DMS 273 (cell line): ENCODE measurements at regions not wholly inside any gene's neighbourhood (a gene's known extent, or its start where the extent isn't known, plus 50 kb on each side); places are given as distances from the start of the nearest gene placed in this dataset.
"Not testable (repeated sequence)": the region's sequence is repeated elsewhere in the genome, so short reads cannot be mapped to it uniquely, and the experiment has no call there.

ENCODE experiments used
- DNase-seq: peaks from one replicate; lab custom pipeline; 2025; ENCODE audit not compliant: unreplicated experiment; lab: John Stamatoyannopoulos, UW

DNA sequence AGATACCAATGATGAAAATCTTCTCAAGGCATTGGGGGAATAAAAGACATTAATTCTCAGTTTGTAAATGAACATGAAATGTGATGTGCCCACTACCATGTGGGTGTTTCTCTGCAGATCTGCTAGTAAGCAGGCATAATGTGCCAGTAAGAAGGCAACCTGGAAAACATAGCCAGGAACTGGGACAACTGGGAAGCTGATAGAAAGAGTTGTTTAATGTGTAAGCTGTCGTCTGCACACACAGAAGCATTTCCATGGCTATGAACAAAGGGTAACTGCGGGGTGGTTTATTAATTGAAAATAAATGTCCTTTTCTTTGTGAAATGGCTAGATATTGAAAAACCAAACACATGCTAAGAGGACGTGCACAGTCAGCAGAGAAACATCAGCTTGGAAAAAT is 52.0 kb downstream of the ZC3H11B start:
- no peak for DNase-seq

DNA sequence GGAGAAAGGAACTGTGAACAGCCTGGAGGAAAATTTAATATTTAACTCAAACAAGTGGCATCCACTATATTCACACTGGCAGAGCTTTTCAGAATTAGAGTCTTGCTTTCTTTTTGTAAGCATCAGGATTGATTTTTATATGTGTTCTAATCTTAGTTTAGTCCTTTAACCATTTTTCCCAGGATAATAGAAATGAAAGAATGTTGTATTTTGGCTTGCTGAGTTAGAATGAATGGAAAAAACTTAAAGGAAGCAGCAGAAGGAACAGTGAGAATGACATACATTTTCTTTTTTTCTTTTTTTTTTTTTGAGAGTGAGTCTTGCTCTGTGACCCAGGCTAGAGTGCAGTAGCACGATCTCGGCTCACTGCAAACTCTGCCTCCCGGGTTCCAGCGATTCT is 53.0 kb downstream of the ZC3H11B start:
- no peak for DNase-seq

DNA sequence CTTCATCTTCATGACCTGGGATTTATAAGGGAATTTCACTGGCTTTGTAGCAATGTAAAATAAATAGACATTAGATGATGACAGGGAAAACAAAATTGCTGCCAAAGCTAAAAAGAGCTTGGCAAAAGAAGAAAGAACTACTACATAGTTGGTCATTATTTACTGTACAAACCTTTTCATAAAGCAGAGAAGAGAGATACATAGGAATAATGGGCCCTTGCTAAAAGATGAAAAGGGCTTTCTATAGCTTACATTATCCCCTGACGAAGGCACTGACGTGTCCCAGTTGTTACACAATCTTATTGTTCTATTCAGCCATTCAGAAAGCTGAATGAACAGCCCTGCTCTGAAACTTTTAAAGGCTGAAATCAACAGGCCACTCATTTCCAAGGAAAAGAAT is 57.1 kb downstream of the ZC3H11B start:
- no peak for DNase-seq

DNA sequence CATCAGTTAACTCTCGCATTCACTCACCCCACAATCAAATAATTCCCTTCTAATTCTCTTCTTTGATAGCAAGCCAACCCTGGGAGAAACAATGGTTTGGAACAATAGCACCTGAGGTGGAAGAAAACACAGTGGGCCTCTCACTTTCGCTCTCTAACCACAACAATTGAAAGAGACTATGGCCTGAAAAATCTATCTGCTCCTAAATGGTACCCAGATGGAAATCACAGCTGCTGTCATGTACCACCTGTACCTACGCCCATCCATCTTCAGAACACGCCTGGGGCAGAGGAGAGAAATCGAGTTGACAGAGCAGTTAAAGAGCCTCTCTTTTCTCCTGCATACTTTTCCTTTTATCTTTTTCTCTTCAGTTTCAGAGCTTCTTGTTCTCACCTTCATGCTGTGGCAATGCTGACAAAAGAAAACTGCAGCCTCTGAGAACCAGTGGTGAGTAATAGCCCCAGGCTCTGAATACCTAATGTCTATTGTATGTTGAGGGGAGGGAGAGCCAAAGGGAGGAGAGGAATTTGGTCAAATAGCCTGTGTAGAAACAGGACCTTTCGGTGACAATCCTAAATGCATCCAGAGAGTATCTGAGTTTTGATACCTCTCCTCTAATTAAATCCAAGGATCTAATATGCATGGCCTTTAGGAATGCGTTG is 57.7 kb downstream of the ZC3H11B start:
- no peak for DNase-seq

DNA sequence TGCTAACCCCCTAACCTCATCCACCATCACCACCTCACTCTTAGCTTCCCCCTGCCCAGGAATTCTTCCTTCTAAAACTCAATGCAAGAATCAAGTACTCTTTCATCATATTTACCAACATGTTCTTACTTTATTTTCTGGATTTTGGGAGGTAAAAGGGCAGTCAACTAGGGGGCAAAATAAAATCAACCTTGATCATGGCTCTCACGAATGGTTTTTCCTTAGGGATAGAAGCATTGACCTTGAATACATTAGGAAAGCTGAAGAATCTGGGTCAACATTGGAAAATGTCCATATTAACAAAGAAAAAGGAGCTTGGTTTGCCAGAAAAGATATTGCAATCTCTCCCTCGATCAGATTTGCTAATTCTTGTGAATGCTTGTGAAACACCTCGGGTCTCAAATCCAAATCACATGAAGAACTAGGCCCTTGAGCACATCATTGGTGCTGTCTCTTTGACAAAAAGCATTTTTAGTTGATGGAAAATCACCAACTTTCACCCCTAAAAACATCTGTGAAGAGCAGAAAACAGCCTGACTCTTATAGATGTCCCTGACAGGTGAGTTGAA is 58.9 kb downstream of the ZC3H11B start:
- DNase-seq = no peak

DNA sequence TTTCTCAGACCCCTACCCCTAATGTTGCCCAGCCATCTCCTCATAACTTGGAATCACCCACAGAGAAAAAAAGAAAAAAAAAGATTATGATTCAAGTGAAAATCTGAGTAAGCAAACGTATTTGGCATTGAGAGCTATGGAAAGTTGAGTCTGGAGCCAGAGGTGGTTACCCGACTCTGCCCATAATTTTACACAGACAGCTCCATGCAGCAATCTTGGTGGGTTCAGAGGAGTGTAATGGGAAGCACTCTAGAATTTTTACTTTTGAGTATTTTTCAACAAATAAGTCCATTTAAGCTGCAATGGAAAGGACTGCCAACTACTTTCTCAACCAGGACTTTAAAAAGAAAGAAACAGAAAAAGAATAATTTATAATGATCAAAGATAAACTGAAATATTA is 62.7 kb downstream of the ZC3H11B start:
- DNase-seq = no peak

DNA sequence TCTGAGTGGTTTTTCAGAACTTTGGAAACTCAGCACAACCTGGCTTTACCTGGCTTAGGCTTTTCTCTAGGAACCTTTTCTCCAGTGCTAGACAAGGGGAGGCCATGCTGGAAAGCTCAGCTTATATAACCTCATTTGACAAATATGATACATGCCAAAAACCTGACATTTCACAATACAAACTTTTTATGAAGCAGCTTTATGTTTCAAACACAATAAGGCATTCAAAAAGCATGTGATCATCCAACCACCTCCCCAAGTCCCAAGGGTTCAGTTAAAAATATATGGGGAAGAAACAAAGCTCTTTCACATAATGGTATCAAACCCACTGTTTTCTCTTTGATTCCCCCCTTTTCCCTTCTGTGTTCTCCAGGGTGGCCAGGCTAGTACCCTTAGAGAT is 63.7 kb downstream of the ZC3H11B start:
- no peak for DNase-seq

DNA sequence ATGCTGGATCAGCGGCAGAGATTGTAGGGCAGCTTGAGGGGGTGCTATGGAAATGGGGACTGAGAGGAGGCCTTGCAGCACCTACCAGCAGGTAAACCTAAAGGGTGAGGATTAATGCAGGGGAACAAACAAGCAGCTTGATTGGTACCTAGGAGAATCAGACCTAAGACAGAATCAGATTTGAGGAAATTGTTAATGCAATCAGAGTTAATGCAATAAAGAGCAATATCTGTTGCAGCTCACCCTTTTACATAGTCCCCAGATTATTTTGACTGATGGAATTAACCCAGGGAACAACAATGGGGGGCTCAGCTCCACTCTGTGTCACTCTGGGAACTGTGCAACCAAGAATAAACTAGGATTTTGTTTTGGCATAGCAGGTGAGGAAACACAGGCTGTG is 64.5 kb downstream of the ZC3H11B start:
- DNase-seq = no peak

DNA sequence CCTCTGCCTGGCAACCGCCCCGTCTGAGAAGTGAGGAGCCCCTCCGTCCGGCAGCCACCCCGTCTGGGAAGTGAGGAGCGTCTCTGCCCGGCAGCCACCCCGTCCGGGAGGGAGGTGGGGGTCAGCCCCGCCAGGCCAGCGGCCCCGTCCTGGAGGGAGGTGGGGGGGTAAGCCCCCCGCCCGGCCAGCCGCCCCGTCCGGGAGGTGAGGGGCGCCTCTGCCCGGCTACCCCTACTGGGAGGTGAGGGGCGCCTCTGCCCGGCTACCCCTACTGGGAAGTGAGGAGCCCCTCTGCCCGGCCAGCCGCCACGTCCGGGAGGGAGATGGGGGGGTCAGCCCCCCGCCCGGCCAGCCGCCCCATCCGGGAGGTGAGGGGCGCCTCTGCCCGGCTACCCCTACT is 67.1 kb downstream of the ZC3H11B start:
- DNase-seq = not testable (repeated sequence)

DNA sequence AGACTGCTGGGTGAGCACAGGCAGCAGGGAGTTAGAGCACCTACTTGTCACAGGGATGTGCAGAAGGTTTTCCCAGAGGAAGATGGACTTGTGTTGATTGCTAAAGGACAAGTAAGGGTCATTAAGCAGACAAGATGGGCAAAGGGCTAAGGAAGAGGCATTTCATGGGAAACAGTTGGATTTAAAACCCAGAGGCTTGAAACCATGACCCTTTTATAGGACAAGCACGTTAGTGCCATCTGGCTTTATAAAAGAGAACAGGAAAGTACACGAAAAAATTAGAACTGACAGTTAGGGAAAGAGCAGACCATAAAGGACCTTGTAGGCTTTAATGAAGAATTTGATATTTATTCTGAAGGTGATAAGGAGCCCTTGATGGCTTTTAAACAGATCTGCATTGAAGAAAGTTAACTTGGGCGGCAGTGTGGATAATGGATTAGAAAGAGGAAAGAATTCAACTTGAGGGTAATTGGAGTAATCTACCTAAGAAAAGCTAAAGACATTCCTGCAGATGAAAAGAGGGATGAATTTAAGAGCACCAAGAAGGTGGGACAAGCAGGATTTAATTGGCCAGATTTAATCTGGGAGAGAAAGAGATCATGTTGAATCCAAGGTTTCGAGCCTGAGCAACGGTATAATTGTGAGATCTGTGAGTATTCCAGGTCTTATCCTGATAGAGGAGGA is 68.6 kb downstream of the ZC3H11B start:
- peak; percentile 32 for DNase-seq

DNA sequence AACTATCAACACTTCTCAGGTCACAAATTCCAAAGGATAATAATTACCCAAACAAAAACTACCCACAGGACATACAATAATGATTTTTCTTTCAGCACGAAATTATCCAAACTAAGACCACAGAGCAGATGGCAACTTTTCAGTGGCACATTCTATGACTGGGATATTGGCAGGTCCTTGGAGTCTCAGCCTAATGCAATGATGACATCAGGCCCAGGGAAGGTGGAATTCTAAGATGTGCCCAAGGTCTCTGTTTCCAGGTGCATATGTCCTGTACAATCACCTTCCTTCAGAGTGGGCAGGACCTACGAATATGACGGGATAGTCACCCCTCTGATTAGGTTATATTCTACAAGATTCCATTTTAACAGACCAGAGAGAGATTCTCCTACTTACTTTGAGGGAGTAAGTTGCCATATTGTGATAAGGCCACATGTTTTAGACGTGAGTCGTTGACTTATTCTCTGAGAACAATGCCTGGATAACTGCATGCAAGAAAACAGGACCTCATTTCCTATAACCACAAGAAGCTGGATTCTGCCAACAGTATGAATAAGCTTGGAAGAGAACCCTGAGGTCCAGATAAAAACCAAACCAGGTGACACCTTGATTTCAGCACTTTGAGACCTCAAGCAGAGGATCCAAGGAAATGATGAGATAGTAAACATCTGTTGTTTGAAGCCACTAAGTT is 69.9 kb downstream of the ZC3H11B start:
- DNase-seq = no peak

DNA sequence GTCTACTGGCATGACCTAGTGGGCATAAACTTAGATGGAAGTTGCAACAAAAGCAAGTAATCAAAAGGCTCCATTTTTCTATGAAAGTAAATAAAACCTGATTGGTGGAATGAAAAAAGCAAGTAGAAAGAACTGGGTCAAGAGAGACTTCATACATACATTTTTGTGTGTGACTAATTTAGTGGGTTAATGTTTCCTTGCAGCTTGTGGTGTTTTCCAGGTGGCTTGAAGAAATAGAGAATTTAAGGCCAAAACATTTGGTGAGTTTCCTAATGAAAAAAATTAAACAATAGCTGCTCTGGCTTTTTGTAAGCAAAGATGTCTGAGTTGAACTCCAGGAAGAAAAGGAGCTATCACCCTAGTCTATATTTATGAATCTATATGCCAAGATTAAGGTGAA is 71.0 kb downstream of the ZC3H11B start:
- DNase-seq = no peak

DNA sequence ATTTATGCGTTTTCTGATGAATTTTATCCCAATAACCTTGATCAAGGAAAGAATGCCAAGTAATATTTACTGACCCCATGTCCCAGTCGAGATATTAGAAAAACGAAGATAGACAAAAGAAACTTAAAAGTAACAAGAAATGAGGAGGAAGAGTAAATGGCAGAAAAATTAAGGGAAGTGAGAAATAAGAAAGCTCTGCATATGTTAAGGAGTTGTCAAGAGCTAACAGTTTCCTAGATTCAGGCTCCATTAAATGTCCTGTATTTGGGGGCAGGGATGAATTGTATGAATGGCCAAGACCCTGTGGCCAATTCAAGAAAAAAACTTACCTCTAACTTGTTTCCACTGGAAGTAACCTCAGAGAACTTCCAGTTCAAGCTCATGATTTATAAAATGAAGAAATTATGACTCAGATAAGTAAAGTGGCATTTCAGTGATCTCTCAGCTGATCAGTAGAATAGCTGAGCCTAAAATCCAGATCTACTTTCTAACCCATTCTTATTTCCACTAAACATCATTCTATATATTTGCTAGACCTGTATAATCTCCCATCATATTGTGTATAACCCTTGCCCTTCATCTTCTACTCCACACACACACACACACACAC is 73.2 kb downstream of the ZC3H11B start:
- DNase-seq = no peak

DNA sequence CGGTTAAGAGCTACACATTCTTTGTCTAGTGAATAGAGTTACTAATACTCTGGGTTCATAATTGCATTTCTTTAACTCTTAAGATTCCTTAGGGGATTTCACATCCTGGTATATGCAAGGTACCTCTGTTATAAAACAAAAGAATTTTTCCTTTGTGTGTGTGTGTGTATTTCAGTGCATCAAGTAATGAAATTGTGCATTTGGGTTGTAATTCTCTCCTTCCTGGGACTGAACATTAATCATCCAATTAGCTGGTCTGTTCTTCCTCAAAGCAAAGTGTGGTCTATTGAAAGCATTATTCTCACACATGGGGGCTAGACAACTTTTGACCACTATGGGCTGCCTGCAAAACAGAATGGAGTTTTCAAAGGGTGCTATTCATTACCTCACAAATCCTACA is 74.0 kb downstream of the ZC3H11B start:
- no peak for DNase-seq

DNA sequence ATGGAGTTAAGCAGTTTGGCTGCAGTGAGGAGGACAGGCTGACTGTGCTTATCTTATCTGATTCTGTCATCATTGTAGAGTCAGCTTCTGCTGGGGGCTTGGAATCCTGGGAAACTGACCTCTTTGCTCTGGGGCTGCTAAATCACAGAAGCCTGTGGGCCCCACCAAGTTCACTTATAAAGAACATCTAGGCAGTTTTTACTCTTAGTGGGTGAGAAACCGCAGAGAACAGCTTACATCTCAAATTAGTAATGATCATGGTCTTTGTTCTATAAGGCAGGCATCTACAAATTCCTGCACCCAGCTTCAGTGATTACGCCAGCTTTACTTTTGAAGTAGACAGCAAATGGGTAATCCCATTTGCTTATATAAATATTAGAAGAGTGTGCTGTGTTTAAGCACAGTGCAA is 75.7 kb downstream of the ZC3H11B start:
- no peak for DNase-seq

DNA sequence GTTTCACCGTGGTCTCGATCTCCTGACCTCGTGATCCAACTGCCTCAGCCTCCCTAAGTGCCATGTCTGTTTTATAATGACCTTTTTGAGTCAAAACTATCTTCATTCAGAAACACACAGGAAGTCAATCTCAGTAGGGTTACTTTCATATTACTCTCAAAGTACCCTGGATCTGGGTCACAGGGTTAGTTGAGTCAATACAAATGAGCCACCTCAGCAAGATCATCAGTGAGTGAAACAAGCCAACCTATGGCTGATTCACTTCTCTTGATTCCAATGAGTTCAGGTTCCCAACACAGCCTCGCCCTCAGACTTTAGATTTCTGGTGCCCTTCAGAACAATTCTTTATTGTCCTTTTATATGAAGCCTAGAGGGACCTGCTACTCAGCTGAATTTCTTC is 76.9 kb downstream of the ZC3H11B start:
- no peak for DNase-seq

DNA sequence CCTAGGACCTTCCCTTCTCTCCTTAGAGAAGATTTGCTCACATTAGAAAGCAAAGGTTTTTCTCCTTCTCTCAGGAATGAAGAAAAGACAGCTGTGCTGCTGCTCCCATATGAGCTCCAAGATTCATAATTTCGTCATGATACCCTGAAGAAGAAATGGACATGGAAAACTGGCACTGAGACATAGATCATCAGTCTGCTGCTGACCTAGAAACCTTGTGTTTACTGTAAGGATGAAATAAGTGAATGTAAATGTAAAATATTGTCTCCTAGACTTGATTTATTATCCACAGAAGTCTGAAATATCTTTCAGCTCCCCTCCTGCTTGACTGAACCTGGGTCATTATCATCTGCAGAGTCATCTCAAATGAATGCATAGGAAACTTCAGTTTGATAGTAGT is 77.9 kb downstream of the ZC3H11B start:
- no peak for DNase-seq

DNA sequence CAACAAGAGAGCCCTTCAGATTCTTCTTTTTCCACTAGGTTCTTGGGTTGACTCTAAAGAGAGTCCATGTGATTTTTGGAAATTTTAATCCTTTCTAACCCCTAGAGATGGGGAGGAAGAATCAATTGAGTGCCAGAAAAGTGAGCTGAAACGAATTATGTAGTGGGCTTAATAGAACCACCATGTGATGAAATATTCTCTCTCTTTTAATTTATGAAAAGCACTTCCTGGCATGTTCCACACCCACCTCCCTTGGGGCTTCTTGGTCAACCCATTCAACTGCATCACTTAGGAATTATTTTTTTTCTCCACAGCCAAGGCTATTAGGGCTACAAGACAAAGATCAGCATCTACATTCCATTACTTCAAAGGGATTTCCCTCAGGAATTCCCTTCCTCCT is 79.6 kb downstream of the ZC3H11B start:
- DNase-seq = no peak

DNA sequence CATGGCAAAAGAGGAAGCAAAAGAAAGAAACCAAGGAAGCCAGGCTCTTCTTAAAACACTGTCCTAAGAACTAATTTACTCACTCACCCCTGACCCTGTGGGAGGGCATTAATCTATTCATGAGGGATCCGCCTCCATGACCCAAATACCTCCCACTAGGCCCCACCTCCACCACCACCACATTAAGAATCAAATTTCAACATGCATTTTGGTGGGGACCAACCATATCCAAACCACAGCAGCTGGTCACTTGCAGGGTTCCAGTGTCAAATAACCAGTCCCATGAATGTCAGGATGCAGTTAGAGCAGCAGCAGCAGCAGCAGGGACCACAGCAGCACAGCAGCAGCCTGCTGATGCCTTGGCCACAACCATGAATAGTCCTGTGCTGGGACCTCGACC is 83.8 kb downstream of the ZC3H11B start:
- peak; percentile 74 for DNase-seq

DNA sequence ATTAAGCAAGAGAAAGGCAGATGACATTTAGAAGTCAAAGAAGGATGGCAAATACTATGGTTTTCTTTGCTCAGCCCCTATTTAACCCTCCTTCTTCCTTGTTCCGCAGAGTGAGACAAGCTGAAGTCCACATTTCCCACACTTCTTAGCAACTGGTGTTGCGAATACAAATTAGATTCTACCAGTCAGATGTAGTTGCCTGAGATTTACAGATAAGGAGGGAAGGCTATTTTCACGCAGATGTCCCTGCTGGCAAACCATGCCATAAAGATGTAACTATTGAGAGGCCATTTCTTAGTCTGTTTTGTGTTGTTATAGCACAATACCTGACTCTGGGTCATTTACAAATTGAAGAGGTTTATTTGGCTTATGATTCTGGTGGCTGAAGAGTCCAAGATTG is 84.3 kb downstream of the ZC3H11B start:
- DNase-seq = peak; percentile 72

DNA sequence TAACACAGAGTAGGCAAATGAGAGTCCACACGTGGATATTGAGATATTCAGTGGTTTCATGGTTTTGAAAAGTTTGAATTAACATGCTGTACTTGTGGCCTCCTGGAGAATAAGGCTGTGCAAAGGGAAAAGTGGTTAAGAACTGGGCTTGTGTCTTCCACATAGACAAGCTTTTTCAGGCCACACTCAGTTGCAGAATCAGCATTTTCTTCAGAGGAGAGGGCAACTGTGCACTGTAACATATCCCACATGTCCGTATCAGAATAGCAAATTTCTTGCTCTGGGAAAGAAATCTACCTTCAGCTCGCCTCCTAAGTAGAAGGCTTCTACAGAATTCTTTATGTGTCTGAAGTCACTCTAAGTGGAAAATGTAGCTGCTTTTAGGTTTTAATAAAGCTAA is 84.9 kb downstream of the ZC3H11B start:
- peak; percentile 21 for DNase-seq

DNA sequence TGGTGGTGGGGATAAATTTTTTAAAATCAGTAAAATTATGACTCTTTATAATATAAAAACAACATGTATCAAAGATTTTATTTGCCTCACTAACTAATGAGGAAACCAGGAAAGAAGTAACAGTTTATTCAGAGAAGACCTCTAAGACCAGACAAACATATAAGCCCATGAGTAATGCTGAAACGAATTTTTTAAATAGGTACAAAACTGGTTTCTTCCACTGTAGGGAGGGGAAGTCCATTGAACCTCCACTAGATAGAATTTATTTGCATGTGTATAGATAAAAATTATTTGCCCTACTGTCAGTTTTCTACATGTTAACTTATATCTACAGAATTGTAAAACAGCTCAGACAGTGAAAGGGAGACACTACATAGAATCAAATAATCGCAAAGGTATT is 86.8 kb downstream of the ZC3H11B start:
- DNase-seq = no peak
